Left lung (tissue), 4 donors: ENCODE measurements at regions not wholly inside any gene's neighbourhood (a gene's known extent, or its start where the extent isn't known, plus 50 kb on each side); places are given as distances from the start of the nearest gene placed in this dataset.

Source experiments
- ATAC-seq: fragments of 200-7000 bp; cut with Tn5 transposase; one replicate; pipeline ENCODE4 v1.9.1; 2020; ENCODE audit warnings: moderate library complexity
- DNase-seq, 4 donors: peaks; one replicate each; pipeline ENCODE4 v3.0.0-alpha.2; 2013 to 2020
- H3K27ac ChIP-seq, 2 donors: fragments of 200-600 bp; sonication (generic) in 1 of 2; one replicate each; pipeline versions ENCODE4 v1.5.0 to v1.8.0; 2020 to 2021
- H3K27me3 ChIP-seq, 2 donors: fragments of 200-600 bp; sonication (generic) in 1 of 2; one replicate each; pipeline versions ENCODE4 v1.5.0 to v1.8.0; 2020 to 2021
- H3K36me3 ChIP-seq, 2 donors: fragments of 200-600 bp; sonication (generic) in 1 of 2; one replicate each; pipeline versions ENCODE4 v1.5.0 to v1.8.0; 2020 to 2021
- H3K4me1 ChIP-seq, 2 donors: fragments of 200-600 bp; one replicate each; pipeline ENCODE4 v1.8.0; 2021
- H3K4me3 ChIP-seq, 2 donors: fragments of 200-600 bp; sonication (generic) in 1 of 2; one replicate each; pipeline versions ENCODE4 v1.5.0 to v1.8.0; 2020 to 2021; ENCODE audit warnings: mild to moderate bottlenecking in 1 of 2
- H3K9me3 ChIP-seq, 2 donors: fragments of 200-600 bp; sonication (generic) in 1 of 2; one replicate each; pipeline versions ENCODE4 v1.5.0 to v1.8.0; 2020 to 2021
- intact Hi-C, 2 donors: fragments of 100-400 bp; cut with DNase I; formaldehyde crosslinking; loops; one replicate each; pipeline versions ENCODE4 v1.11.2 to v1.14.2; 2022
- TF ChIP-seq, protein P1 (sequence below), 2 donors: fragments of 200-600 bp; sonication (generic) in 1 of 2; IDR thresholded peaks; one replicate each; pipeline versions ENCODE4 v1.5.0 to v1.8.0; 2021; ENCODE audit warnings: antibody characterized with exemption in 2 of 2
- donor health status: DM: no; HTN: yes; CAD: no.
- donor health status: DM: no; HTN: no; CAD: no.

- no peaks in the 10 kb centered on the region for H3K4me1 ChIP-seq
- TF ChIP-seq, protein P1, sequence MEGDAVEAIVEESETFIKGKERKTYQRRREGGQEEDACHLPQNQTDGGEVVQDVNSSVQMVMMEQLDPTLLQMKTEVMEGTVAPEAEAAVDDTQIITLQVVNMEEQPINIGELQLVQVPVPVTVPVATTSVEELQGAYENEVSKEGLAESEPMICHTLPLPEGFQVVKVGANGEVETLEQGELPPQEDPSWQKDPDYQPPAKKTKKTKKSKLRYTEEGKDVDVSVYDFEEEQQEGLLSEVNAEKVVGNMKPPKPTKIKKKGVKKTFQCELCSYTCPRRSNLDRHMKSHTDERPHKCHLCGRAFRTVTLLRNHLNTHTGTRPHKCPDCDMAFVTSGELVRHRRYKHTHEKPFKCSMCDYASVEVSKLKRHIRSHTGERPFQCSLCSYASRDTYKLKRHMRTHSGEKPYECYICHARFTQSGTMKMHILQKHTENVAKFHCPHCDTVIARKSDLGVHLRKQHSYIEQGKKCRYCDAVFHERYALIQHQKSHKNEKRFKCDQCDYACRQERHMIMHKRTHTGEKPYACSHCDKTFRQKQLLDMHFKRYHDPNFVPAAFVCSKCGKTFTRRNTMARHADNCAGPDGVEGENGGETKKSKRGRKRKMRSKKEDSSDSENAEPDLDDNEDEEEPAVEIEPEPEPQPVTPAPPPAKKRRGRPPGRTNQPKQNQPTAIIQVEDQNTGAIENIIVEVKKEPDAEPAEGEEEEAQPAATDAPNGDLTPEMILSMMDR (IDR thresholded peaks at IDR 0.05), result no peak
- H3K27ac ChIP-seq, result no peak overlapping the region
- no peak overlapping the region for H3K4me3 ChIP-seq
- no peaks in the 10 kb centered on the region for H3K27me3 ChIP-seq
- H3K36me3 ChIP-seq, result no peaks in the 10 kb centered on the region
- intact Hi-C loops, result no loop called here
- ATAC-seq, result no peak
- H3K9me3 ChIP-seq, result no peaks in the 10 kb centered on the region
- no peak for DNase-seq
Observed at GRCh38 chr4:152021788-152022438, 261.1 kb upstream of the GATB start.

GRCh38 chr4:152020073-152020472 lies 259.3 kb upstream of the GATB start:
- H3K36me3 ChIP-seq, result no peaks in the 10 kb centered on the region
- no peaks in the 10 kb centered on the region for H3K4me1 ChIP-seq
- intact Hi-C loops, result no loop called here
- ATAC-seq, result no peak
- H3K4me3 ChIP-seq, result no peak overlapping the region
- H3K27ac ChIP-seq, result no peak overlapping the region
- no peaks in the 10 kb centered on the region for H3K27me3 ChIP-seq
- no peak for DNase-seq
- TF ChIP-seq, protein P1 (IDR thresholded peaks at IDR 0.05), result no peak
- no peaks in the 10 kb centered on the region for H3K9me3 ChIP-seq

DNA sequence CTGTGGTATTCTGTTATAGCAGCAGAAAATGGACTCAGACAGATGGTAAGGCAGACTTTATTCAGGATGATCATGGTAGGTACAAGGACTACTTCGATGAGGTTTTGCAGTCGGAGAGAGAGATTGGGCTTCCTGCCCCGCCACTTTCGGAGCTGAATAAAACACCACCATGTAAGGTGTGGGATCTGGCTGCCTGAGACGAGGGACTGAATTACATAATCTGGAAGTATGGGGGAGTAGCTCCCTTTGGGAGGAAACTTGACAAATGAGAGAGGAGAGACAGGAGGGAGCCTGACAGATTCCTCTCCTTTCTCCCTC lies 255.5 kb upstream of the GATB start:
- Histone ChIP-seq H3K36me3 (no peaks in the 10 kb centered on the region), H3K27ac (no peak overlapping the region), H3K27me3 (no peaks in the 10 kb centered on the region), H3K9me3 (no peaks in the 10 kb centered on the region), H3K4me3 (no peak overlapping the region), H3K4me1 (no peaks in the 10 kb centered on the region)
- intact Hi-C loops, result no loop called here
- TF ChIP-seq, protein P1 (IDR thresholded peaks at IDR 0.05), result no peak
- no peak for ATAC-seq
- DNase-seq, result no peak

- Histone ChIP-seq H3K4me3 (no peak overlapping the region), H3K27me3 (no peaks in the 10 kb centered on the region), H3K36me3 (no peaks in the 10 kb centered on the region), H3K9me3 (no peaks in the 10 kb centered on the region), H3K27ac (no peak overlapping the region), H3K4me1 (no peaks in the 10 kb centered on the region)
- DNase-seq (no peak), ATAC-seq (no peak)
- intact Hi-C loops, result no loop called here
- TF ChIP-seq, protein P1 (IDR thresholded peaks at IDR 0.05), result no peak
Observed at GRCh38 chr4:152015597-152016302, 254.9 kb upstream of the GATB start.

DNA sequence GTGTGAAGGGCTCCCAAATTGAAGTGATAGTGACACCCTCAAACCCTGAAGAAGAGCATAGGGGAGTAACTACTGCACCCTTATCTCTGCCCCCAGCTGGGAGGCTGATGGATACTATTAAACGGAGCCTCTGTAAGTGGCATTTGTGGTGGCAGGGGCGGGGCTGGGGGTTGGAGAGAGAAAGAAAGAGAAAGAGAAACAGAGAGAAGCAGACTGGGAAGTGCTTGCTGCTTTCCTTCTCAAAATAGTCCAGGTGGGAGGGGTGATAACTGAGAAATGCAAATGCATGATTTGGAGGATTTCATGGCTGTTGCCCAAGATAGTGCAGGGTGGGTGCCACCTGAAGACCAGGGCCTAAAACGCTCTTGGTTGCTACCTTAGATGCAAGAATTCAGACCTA lies 253.5 kb upstream of the GATB start:
- H3K4me3 ChIP-seq, result no peak overlapping the region
- peaks cover 0 to 9% of the 10 kb centered on the region in 2 donors for H3K27me3 ChIP-seq
- ATAC-seq (no peak), DNase-seq (no peak)
- no peaks in the 10 kb centered on the region for H3K36me3 ChIP-seq
- no peak overlapping the region for H3K27ac ChIP-seq
- no peaks in the 10 kb centered on the region for H3K4me1 ChIP-seq
- no peaks in the 10 kb centered on the region for H3K9me3 ChIP-seq
- TF ChIP-seq, protein P1 (IDR thresholded peaks at IDR 0.05), result no peak
- intact Hi-C loops, result no loop called here
